ENCODE measurements at regions not wholly inside any gene's neighbourhood (a gene's known extent, or its start where the extent isn't known, plus 50 kb on each side); places are given as distances from the start of the nearest gene placed in this dataset.

DNA sequence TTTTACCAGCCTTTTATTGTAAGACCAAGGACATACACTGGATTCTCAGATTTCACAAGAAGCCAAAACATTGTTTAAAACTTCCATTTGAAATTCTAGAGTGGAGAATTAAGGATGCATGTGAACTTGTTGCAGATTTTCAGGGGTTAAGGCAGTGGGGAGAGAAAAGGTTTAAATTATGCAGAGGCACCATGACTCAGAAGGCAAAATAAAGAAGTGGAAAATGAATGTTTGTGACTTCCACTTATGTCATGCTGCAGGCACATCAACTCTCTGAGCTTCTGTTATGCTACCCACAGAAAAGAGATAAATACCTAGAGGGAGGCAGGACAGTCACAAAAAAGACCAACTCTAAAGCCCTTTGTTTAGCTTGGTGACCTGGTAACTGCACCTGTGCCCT lies 84.4 kb upstream of the BET1 start:
- Mint-ChIP-seq H3K36me3 (no peaks in the 10 kb centered on the region), H3K27me3 (peaks cover 4 to 9% of the 10 kb centered on the region in 2 donors), H3K4me3 (no peak overlapping the region), H3K9me3 (no peaks in the 10 kb centered on the region), H3K4me1 (peaks cover 3 to 5% (median 4%) of the 10 kb centered on the region in 4 donors), H3K27ac (no peak overlapping the region)
- no peak for DNase-seq
- ChIA-PET CTCF (ENCODE audit: partially characterized antibody) (interaction anchor here (0.8 to 2.2 kb wide), 4 partner anchors 15 to 845 kb away, joined by 4 to 9 read pairs (median 6); no protein-coding TSS in a partner anchor), POLR2A (ENCODE audit: partially characterized antibody) (no interaction called here)
- Histone ChIP-seq H3K4me3 (ENCODE audit: low read length in 2 of 2) (no peak overlapping the region), H3K36me3 (ENCODE audit: insufficient read depth, low read length) (no peaks in the 10 kb centered on the region), H3K4me1 (ENCODE audit: insufficient read depth, low read length) (peaks cover 4% of the 10 kb centered on the region), H3K9me3 (ENCODE audit: control insufficient read depth in 1 of 2, low read length in 2 of 2) (no peaks in the 10 kb centered on the region), H3K27ac (ENCODE audit: low read depth, low read length) (no peak overlapping the region), H3K27me3 (ENCODE audit: insufficient read depth, low read length) (no peaks in the 10 kb centered on the region)
- intact Hi-C loops (cut with micrococcal nuclease), result loop anchor here (5.0 kb wide), 1 partner anchor 371 kb away; no protein-coding TSS in a partner anchor

DNA sequence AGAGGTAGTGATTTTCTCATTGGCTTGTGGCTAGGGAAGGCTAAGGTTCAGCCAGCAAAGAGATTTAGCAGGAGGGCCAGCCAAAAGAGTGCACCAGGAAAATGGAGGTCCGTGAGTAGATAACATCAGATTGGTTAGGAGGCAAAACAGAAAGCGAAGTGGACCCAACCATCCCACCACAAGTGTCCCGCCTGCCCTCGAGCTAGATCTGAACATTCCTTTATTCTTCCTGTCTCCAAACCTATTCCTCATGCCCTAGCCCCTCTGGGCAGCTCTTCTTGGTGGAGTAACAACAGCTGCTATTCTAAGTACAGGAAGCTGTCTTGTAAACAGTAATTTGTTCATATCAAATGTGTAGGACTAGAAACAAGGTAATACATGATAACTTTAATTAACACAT lies 85.7 kb upstream of the BET1 start:
- Mint-ChIP-seq H3K4me3 (no peak overlapping the region), H3K27me3 (peaks cover 4 to 10% of the 10 kb centered on the region in 2 donors), H3K36me3 (no peaks in the 10 kb centered on the region), H3K4me1 (peaks cover 3 to 5% (median 4%) of the 10 kb centered on the region in 4 donors), H3K27ac (no peak overlapping the region), H3K9me3 (no peaks in the 10 kb centered on the region)
- no peak for DNase-seq
- Histone ChIP-seq H3K4me1 (ENCODE audit: insufficient read depth, low read length) (peaks cover 4% of the 10 kb centered on the region), H3K27ac (ENCODE audit: low read depth, low read length) (no peak overlapping the region), H3K4me3 (ENCODE audit: low read length in 2 of 2) (no peak overlapping the region), H3K9me3 (ENCODE audit: control insufficient read depth in 1 of 2, low read length in 2 of 2) (no peaks in the 10 kb centered on the region), H3K36me3 (ENCODE audit: insufficient read depth, low read length) (no peaks in the 10 kb centered on the region), H3K27me3 (ENCODE audit: insufficient read depth, low read length) (no peaks in the 10 kb centered on the region)
- POLR2A ChIA-PET (ENCODE audit: partially characterized antibody), result no interaction called here
- CTCF ChIA-PET (ENCODE audit: partially characterized antibody), result interaction anchor here (2.2 kb wide), 1 partner anchor 844 kb away, joined by 9 read pairs; no protein-coding TSS in a partner anchor
- intact Hi-C loops (cut with micrococcal nuclease), result loop anchor here (5.0 kb wide), 1 partner anchor 373 kb away; no protein-coding TSS in a partner anchor

DNA sequence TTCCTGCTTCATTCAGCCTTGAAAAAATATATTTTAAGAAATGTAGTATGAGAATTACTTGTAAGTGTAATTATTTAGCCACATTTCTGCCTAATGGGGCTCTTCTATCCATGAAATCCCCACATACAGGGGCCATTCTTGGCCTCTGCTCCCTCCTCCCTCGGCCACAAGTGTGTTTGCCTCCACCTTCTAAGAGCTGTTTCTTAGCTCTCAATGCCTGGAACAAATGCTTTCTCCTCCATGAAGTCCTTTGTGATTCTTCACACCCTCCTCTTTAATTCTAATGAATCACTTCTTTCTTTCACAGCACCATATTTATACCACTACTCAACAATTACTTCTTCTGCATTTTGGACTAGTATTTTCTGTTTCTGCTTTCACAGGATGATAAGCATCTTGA lies 88.8 kb upstream of the BET1 start:
- no peaks in the 10 kb centered on the region for H3K4me1 Mint-ChIP-seq
- no peak overlapping the region for H3K4me3 ChIP-seq (ENCODE audit: low read length in 2 of 2)
- no peaks in the 10 kb centered on the region for H3K36me3 Mint-ChIP-seq
- no peaks in the 10 kb centered on the region for H3K36me3 ChIP-seq (ENCODE audit: insufficient read depth, low read length)
- DNase-seq, result no peak
- H3K27me3 ChIP-seq (ENCODE audit: insufficient read depth, low read length), result no peaks in the 10 kb centered on the region
- no peak overlapping the region for H3K27ac Mint-ChIP-seq
- H3K4me3 Mint-ChIP-seq, result no peak overlapping the region
- H3K4me1 ChIP-seq (ENCODE audit: insufficient read depth, low read length), result no peaks in the 10 kb centered on the region
- POLR2A ChIA-PET (ENCODE audit: partially characterized antibody), result no interaction called here
- CTCF ChIA-PET (ENCODE audit: partially characterized antibody), result no interaction called here
- H3K27ac ChIP-seq (ENCODE audit: low read depth, low read length), result no peak overlapping the region
- H3K9me3 Mint-ChIP-seq, result no peaks in the 10 kb centered on the region
- intact Hi-C loops (cut with micrococcal nuclease), result no loop called here
- peaks cover 4 to 7% of the 10 kb centered on the region in 2 donors for H3K27me3 Mint-ChIP-seq
- H3K9me3 ChIP-seq (ENCODE audit: control insufficient read depth in 1 of 2, low read length in 2 of 2), result no peaks in the 10 kb centered on the region

- no peaks in the 10 kb centered on the region for H3K4me1 Mint-ChIP-seq
- no peaks in the 10 kb centered on the region for H3K36me3 ChIP-seq (ENCODE audit: insufficient read depth, low read length)
Observed at GRCh38 chr7:94094298-94094697, 90.1 kb upstream of the BET1 start.

GRCh38 chr7:94095316-94096009 lies 91.3 kb upstream of the BET1 start:
- no peaks in the 10 kb centered on the region for H3K9me3 ChIP-seq (ENCODE audit: control insufficient read depth in 1 of 2, low read length in 2 of 2)
- H3K4me1 ChIP-seq (ENCODE audit: insufficient read depth, low read length), result no peaks in the 10 kb centered on the region
- Mint-ChIP-seq H3K9me3 (no peaks in the 10 kb centered on the region), H3K4me1 (no peaks in the 10 kb centered on the region), H3K4me3 (no peak overlapping the region), H3K27me3 (peaks cover 2 to 6% of the 10 kb centered on the region in 2 donors), H3K27ac (no peak overlapping the region), H3K36me3 (no peaks in the 10 kb centered on the region)
- H3K27ac ChIP-seq (ENCODE audit: low read depth, low read length), result no peak overlapping the region
- no peaks in the 10 kb centered on the region for H3K27me3 ChIP-seq (ENCODE audit: insufficient read depth, low read length)
- ChIA-PET CTCF (ENCODE audit: partially characterized antibody) (no interaction called here), POLR2A (ENCODE audit: partially characterized antibody) (no interaction called here)
- intact Hi-C loops (cut with micrococcal nuclease), result no loop called here
- no peak overlapping the region for H3K4me3 ChIP-seq (ENCODE audit: low read length in 2 of 2)
- DNase-seq, result no peak
- no peaks in the 10 kb centered on the region for H3K36me3 ChIP-seq (ENCODE audit: insufficient read depth, low read length)

More at GRCh38 chr7:94094298-94094697, 90.1 kb upstream of the BET1 start:
- H3K36me3 Mint-ChIP-seq, result no peaks in the 10 kb centered on the region
- H3K27ac Mint-ChIP-seq, result no peak overlapping the region
- Histone ChIP-seq H3K4me3 (ENCODE audit: low read length in 2 of 2) (no peak overlapping the region), H3K9me3 (ENCODE audit: control insufficient read depth in 1 of 2, low read length in 2 of 2) (no peaks in the 10 kb centered on the region), H3K4me1 (ENCODE audit: insufficient read depth, low read length) (no peaks in the 10 kb centered on the region), H3K27ac (ENCODE audit: low read depth, low read length) (no peak overlapping the region), H3K27me3 (ENCODE audit: insufficient read depth, low read length) (no peaks in the 10 kb centered on the region)
- no peak overlapping the region for H3K4me3 Mint-ChIP-seq
- intact Hi-C loops (cut with micrococcal nuclease), result no loop called here
- POLR2A ChIA-PET (ENCODE audit: partially characterized antibody), result no interaction called here
- peaks cover 2 to 7% of the 10 kb centered on the region in 2 donors for H3K27me3 Mint-ChIP-seq
- DNase-seq, result no peak
- CTCF ChIA-PET (ENCODE audit: partially characterized antibody), result no interaction called here
- no peaks in the 10 kb centered on the region for H3K9me3 Mint-ChIP-seq

DNA sequence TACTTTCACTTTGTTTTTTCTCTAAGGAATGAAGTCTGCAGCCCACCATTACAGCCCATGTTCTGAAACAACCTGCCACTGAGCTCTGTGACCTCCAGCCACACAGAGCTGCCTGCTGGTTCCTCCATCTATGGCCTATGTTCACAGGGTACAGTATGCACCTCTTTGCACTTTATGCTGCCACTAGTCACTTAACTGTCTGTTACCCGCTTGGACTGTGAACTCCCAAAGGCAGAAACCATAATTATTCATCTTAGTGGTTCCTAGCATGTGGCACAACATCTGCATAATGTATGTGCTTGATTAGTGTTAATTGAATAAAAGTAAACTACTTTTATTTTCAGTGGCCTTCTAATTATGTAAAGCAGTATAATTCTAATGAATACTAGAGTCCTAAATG lies 95.5 kb upstream of the BET1 start:
- ChIA-PET POLR2A (ENCODE audit: partially characterized antibody) (interaction anchor here (0.7 kb wide), 1 partner anchor 17 kb away, joined by 4 read pairs; no protein-coding TSS in a partner anchor), CTCF (ENCODE audit: partially characterized antibody) (no interaction called here)
- Histone ChIP-seq H3K9me3 (ENCODE audit: control insufficient read depth in 1 of 2, low read length in 2 of 2) (no peaks in the 10 kb centered on the region), H3K4me1 (ENCODE audit: insufficient read depth, low read length) (no peaks in the 10 kb centered on the region), H3K4me3 (ENCODE audit: low read length in 2 of 2) (no peak overlapping the region), H3K27me3 (ENCODE audit: insufficient read depth, low read length) (no peaks in the 10 kb centered on the region), H3K36me3 (ENCODE audit: insufficient read depth, low read length) (no peaks in the 10 kb centered on the region), H3K27ac (ENCODE audit: low read depth, low read length) (no peak overlapping the region)
- no peaks in the 10 kb centered on the region for H3K4me1 Mint-ChIP-seq
- no peak for DNase-seq
- no peaks in the 10 kb centered on the region for H3K36me3 Mint-ChIP-seq
- H3K9me3 Mint-ChIP-seq, result peaks cover 0 to 3% (median 0%) of the 10 kb centered on the region in 8 donors
- no peak overlapping the region for H3K4me3 Mint-ChIP-seq
- H3K27ac Mint-ChIP-seq, result no peak overlapping the region
- H3K27me3 Mint-ChIP-seq, result peaks cover 2 to 4% of the 10 kb centered on the region in 2 donors
- intact Hi-C loops (cut with micrococcal nuclease), result no loop called here

DNA sequence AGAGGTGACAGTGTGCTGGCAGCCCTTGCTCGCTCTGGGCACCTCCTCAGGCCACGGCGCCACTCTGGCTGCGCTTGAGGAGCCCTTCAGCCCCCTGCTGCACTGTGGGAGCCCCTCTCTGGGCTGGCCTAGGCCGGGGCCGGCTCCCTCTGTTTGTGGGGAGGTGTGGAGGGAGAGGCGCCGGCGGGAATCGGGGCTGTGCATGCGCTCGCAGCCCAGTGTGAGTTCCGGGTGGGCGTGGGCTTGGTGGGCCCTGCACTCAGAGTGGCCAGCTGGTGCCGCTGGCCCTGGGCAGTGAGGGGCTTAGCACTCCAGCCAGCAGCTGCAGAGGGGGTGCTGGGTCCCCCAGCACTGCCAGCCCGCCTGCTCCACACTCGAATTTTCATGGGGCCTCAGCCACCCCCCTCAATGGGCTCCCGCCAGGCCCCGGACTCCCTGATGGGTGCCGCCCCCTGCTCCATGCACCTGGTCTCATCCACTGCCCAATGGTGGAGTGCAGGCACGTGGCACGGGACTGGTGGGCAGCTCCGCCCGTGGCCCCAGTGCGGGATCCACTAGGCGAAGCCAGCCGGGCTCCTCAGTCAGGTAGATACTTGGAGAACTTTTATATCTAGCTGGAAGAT lies 96.7 kb upstream of the BET1 start:
- intact Hi-C loops (cut with micrococcal nuclease), result no loop called here
- ChIA-PET POLR2A (ENCODE audit: partially characterized antibody) (no interaction called here), CTCF (ENCODE audit: partially characterized antibody) (interaction anchor here (1.1 kb wide), 1 partner anchor 9 kb away, joined by 3 read pairs; no protein-coding TSS in a partner anchor)

More for the DNA sequence above, 96.7 kb upstream of the BET1 start:
- no peaks in the 10 kb centered on the region for H3K27me3 ChIP-seq (ENCODE audit: insufficient read depth, low read length)
- H3K4me1 Mint-ChIP-seq, result no peaks in the 10 kb centered on the region
- no peak overlapping the region for H3K4me3 ChIP-seq (ENCODE audit: low read length in 2 of 2)
- peak in 1 of 5 donors; percentile 37 for DNase-seq
- no peak overlapping the region for H3K27ac ChIP-seq (ENCODE audit: low read depth, low read length)
- H3K4me1 ChIP-seq (ENCODE audit: insufficient read depth, low read length), result no peaks in the 10 kb centered on the region
- peaks cover 2 to 4% of the 10 kb centered on the region in 2 donors for H3K27me3 Mint-ChIP-seq
- H3K9me3 Mint-ChIP-seq, result peaks cover 0 to 3% (median 0%) of the 10 kb centered on the region in 8 donors
- no peak overlapping the region for H3K27ac Mint-ChIP-seq
- no peak overlapping the region for H3K4me3 Mint-ChIP-seq
- H3K9me3 ChIP-seq (ENCODE audit: control insufficient read depth in 1 of 2, low read length in 2 of 2), result no peaks in the 10 kb centered on the region
- H3K36me3 Mint-ChIP-seq, result no peaks in the 10 kb centered on the region
- H3K36me3 ChIP-seq (ENCODE audit: insufficient read depth, low read length), result no peaks in the 10 kb centered on the region
